ENCODE measurements at regions not wholly inside any gene's neighbourhood (a gene's known extent, or its start where the extent isn't known, plus 50 kb on each side); places are given as distances from the start of the nearest gene placed in this dataset.

DNA sequence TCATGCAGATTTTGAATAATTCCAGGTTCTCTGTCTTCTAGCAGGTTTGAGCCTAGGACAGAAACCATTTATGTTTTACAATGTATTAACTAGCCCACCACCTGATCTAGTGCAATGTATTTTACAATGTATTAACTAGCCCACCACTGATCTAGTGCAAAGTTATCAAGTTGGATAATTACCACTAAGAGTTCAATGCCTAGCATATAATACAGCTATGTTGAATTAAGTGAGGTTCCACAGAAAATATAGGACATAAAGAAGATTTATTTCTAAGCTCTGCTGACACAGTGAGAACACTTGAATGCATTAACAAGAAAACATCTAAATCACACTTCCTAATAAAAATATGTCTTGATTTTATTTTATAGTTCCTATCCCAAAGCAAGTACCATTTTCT lies 854.6 kb upstream of the NEGR1 start:
- H4K20me1 ChIP-seq (ENCODE audit: insufficient read depth, low read length), result no peaks in the 10 kb centered on the region
- no peak overlapping the region for H3K27ac ChIP-seq (ENCODE audit: low read depth, low read length, poor library complexity, severe bottlenecking)
- no peaks in the 10 kb centered on the region for H3K4me1 ChIP-seq (ENCODE audit: insufficient read depth, low read length, severe bottlenecking)
- H3K4me2 ChIP-seq (ENCODE audit: low read length), result no peak overlapping the region
- no peak overlapping the region for H2AFZ ChIP-seq (ENCODE audit: low read length)
- no peaks in the 10 kb centered on the region for H3K9me2 ChIP-seq (ENCODE audit: low read depth, low read length)
- H3K9me3 ChIP-seq (ENCODE audit: low read length), result no peaks in the 10 kb centered on the region
- H3K79me2 ChIP-seq (ENCODE audit: insufficient read depth, low read length), result no peaks in the 10 kb centered on the region
- TF ChIP-seq, protein P1, sequence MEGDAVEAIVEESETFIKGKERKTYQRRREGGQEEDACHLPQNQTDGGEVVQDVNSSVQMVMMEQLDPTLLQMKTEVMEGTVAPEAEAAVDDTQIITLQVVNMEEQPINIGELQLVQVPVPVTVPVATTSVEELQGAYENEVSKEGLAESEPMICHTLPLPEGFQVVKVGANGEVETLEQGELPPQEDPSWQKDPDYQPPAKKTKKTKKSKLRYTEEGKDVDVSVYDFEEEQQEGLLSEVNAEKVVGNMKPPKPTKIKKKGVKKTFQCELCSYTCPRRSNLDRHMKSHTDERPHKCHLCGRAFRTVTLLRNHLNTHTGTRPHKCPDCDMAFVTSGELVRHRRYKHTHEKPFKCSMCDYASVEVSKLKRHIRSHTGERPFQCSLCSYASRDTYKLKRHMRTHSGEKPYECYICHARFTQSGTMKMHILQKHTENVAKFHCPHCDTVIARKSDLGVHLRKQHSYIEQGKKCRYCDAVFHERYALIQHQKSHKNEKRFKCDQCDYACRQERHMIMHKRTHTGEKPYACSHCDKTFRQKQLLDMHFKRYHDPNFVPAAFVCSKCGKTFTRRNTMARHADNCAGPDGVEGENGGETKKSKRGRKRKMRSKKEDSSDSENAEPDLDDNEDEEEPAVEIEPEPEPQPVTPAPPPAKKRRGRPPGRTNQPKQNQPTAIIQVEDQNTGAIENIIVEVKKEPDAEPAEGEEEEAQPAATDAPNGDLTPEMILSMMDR (IDR thresholded peaks at IDR 0.05; ENCODE audit: low read length), result no peak
- no peak for TF ChIP-seq EZH2 (IDR thresholded peaks at IDR 0.05; ENCODE audit: borderline replicate concordance, low read length)
- H3K27me3 ChIP-seq (ENCODE audit: insufficient read depth, low read length), result no peaks in the 10 kb centered on the region
- no peak overlapping the region for H3K4me3 ChIP-seq (ENCODE audit: low read depth, low read length, poor library complexity, severe bottlenecking)
- H3K36me3 ChIP-seq (ENCODE audit: insufficient read depth, low read length), result no peaks in the 10 kb centered on the region
- no peaks in the 10 kb centered on the region for H3F3A ChIP-seq (ENCODE audit: insufficient read depth, low read length)
- no peak overlapping the region for H3K9ac ChIP-seq (ENCODE audit: low read length)

DNA sequence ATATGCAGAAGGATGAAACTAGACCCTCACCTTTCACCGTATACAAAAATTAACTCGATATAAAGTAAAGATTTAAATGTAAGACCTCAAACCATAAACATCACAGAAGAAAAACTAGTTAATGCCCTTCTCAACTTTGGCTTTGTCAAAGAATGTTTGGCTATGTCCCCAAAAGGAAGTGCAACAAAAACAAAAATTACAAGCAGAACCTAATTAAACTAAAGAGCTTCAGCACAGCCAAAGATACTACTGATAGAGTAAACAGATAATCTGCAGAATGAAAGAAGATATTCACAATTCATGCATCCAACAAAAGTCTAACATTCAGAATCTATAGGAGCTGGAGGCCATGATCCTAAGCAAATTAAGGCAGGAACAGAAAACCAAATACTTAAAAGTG lies 824.6 kb upstream of the NEGR1 start:
- Histone ChIP-seq H3F3A (ENCODE audit: insufficient read depth, low read length) (no peaks in the 10 kb centered on the region), H3K27me3 (ENCODE audit: insufficient read depth, low read length) (no peaks in the 10 kb centered on the region), H2AFZ (ENCODE audit: low read length) (no peak overlapping the region), H3K9me2 (ENCODE audit: low read depth, low read length) (no peaks in the 10 kb centered on the region), H3K9me3 (ENCODE audit: low read length) (no peaks in the 10 kb centered on the region), H3K4me3 (ENCODE audit: low read depth, low read length, poor library complexity, severe bottlenecking) (no peak overlapping the region), H3K27ac (ENCODE audit: low read depth, low read length, poor library complexity, severe bottlenecking) (no peak overlapping the region), H3K36me3 (ENCODE audit: insufficient read depth, low read length) (no peaks in the 10 kb centered on the region), H3K9ac (ENCODE audit: low read length) (no peak overlapping the region), H4K20me1 (ENCODE audit: insufficient read depth, low read length) (no peaks in the 10 kb centered on the region), H3K79me2 (ENCODE audit: insufficient read depth, low read length) (no peaks in the 10 kb centered on the region), H3K4me1 (ENCODE audit: insufficient read depth, low read length, severe bottlenecking) (no peaks in the 10 kb centered on the region), H3K4me2 (ENCODE audit: low read length) (no peak overlapping the region)
- TF ChIP-seq, protein P1 (IDR thresholded peaks at IDR 0.05; ENCODE audit: low read length), result no peak
- TF ChIP-seq EZH2 (IDR thresholded peaks at IDR 0.05; ENCODE audit: borderline replicate concordance, low read length), result no peak

DNA sequence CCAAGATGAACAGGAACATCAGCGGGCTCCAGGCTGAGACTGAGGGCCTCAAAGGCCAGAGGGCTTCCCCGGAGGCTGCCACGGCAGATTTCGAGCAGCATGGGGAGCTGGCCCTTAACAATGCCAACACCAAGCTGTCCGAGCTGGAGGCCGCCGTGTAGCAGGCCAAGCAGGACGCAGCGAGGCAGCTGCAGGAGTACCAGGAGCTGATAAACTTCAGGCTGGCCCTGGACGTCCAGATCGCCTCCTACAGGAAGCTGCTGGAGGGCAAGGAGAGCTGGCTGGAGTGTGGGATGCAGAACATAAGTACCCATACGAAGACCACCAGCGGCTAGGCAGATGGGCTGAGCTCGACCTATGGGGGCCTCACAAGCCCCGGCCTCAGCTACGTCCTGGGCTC lies 823.4 kb upstream of the NEGR1 start:
- H3F3A ChIP-seq (ENCODE audit: insufficient read depth, low read length), result no peaks in the 10 kb centered on the region
- H3K4me2 ChIP-seq (ENCODE audit: low read length), result no peak overlapping the region
- no peaks in the 10 kb centered on the region for H3K9me3 ChIP-seq (ENCODE audit: low read length)
- no peaks in the 10 kb centered on the region for H3K36me3 ChIP-seq (ENCODE audit: insufficient read depth, low read length)
- H3K9ac ChIP-seq (ENCODE audit: low read length), result no peak overlapping the region
- H3K4me3 ChIP-seq (ENCODE audit: low read depth, low read length, poor library complexity, severe bottlenecking), result no peak overlapping the region
- no peaks in the 10 kb centered on the region for H3K79me2 ChIP-seq (ENCODE audit: insufficient read depth, low read length)
- H3K27me3 ChIP-seq (ENCODE audit: insufficient read depth, low read length), result no peaks in the 10 kb centered on the region
- no peak for TF ChIP-seq EZH2 (IDR thresholded peaks at IDR 0.05; ENCODE audit: borderline replicate concordance, low read length)
- TF ChIP-seq, protein P1 (IDR thresholded peaks at IDR 0.05; ENCODE audit: low read length), result no peak
- H3K4me1 ChIP-seq (ENCODE audit: insufficient read depth, low read length, severe bottlenecking), result no peaks in the 10 kb centered on the region
- H3K27ac ChIP-seq (ENCODE audit: low read depth, low read length, poor library complexity, severe bottlenecking), result no peak overlapping the region
- no peaks in the 10 kb centered on the region for H3K9me2 ChIP-seq (ENCODE audit: low read depth, low read length)
- H4K20me1 ChIP-seq (ENCODE audit: insufficient read depth, low read length), result no peaks in the 10 kb centered on the region
- H2AFZ ChIP-seq (ENCODE audit: low read length), result no peak overlapping the region

Data from OCI-LY1 (cell line).